Head of caudate nucleus (tissue), 42 donors: ENCODE measurements at regions not wholly inside any gene's neighbourhood (a gene's known extent, or its start where the extent isn't known, plus 50 kb on each side); places are given as distances from the start of the nearest gene placed in this dataset.

Experiments used
- DNase-seq, 42 donors: peaks; one replicate each; pipeline versions ENCODE4 v3.0.0 to v3.0.0-alpha.2; 2020 to 2021; ENCODE audit warnings: mixed read lengths in 7 of 42
- intact Hi-C: fragments of 100-400 bp; cut with DNase I; formaldehyde crosslinking; loops from one replicate; pipeline ENCODE4 v1.15.0; 2022

GRCh38 chr6:143621876-143622605 lies 55.7 kb upstream of the PHACTR2 start:
- intact Hi-C loops: no loop called here
- DNase-seq: no peak

GRCh38 chr6:143621159-143621873 lies 56.4 kb upstream of the PHACTR2 start:
- intact Hi-C loops: no loop called here

GRCh38 chr6:143620447-143620846 lies 57.3 kb upstream of the PHACTR2 start:
- no peak for DNase-seq
- intact Hi-C loops: no loop called here

More at GRCh38 chr6:143621159-143621873, 56.4 kb upstream of the PHACTR2 start:
- no peak for DNase-seq

- no peak for DNase-seq
- intact Hi-C loops: no loop called here
Observed at GRCh38 chr6:143619824-143620401, 57.9 kb upstream of the PHACTR2 start.

- no peak for DNase-seq
- intact Hi-C loops: no loop called here
Observed at GRCh38 chr6:143616741-143617140, 61.0 kb upstream of the PHACTR2 start.

- intact Hi-C loops: no loop called here
- no peak for DNase-seq
Observed at GRCh38 chr6:143615785-143616184, 62.0 kb upstream of the PHACTR2 start.

GRCh38 chr6:143614235-143614634 lies 63.5 kb upstream of the PHACTR2 start:
- DNase-seq: no peak
- intact Hi-C loops: no loop called here

GRCh38 chr6:143613749-143614148 lies 64.0 kb upstream of the PHACTR2 start:
- no peak for DNase-seq
- intact Hi-C loops: no loop called here

GRCh38 chr6:143612186-143612585 lies 65.6 kb upstream of the PHACTR2 start:
- intact Hi-C loops: no loop called here

GRCh38 chr6:143611580-143611979 lies 66.2 kb upstream of the PHACTR2 start:
- intact Hi-C loops: no loop called here
- DNase-seq: no peak

More at GRCh38 chr6:143612186-143612585, 65.6 kb upstream of the PHACTR2 start:
- no peak for DNase-seq

GRCh38 chr6:143609972-143610371 lies 67.8 kb upstream of the PHACTR2 start:
- no peak for DNase-seq
- intact Hi-C loops: no loop called here

GRCh38 chr6:143609501-143609900 lies 68.3 kb upstream of the PHACTR2 start:
- intact Hi-C loops: no loop called here
- DNase-seq: no peak

- intact Hi-C loops: no loop called here
- DNase-seq: no peak
Observed at GRCh38 chr6:143608906-143609305, 68.9 kb upstream of the PHACTR2 start.

GRCh38 chr6:143607974-143608373 lies 69.8 kb upstream of the PHACTR2 start:
- intact Hi-C loops: no loop called here
- no peak for DNase-seq

- intact Hi-C loops: no loop called here
- DNase-seq: no peak
Observed at GRCh38 chr6:143607168-143607567, 70.6 kb upstream of the PHACTR2 start.

GRCh38 chr6:143605906-143606521 lies 71.8 kb upstream of the PHACTR2 start:
- DNase-seq: no peak
- intact Hi-C loops: no loop called here

GRCh38 chr6:143603455-143603854 lies 74.3 kb upstream of the PHACTR2 start:
- intact Hi-C loops: no loop called here
- no peak for DNase-seq

- intact Hi-C loops: no loop called here
- DNase-seq: no peak
Observed at GRCh38 chr6:143601504-143601903, 76.3 kb upstream of the PHACTR2 start.

GRCh38 chr6:143600821-143601220 lies 76.9 kb upstream of the PHACTR2 start:
- DNase-seq: no peak
- intact Hi-C loops: no loop called here

- intact Hi-C loops: no loop called here
- DNase-seq: no peak
Observed at GRCh38 chr6:143598466-143599080, 79.2 kb upstream of the PHACTR2 start.
